ENCODE measurements at regions not wholly inside any gene's neighbourhood (a gene's known extent, or its start where the extent isn't known, plus 50 kb on each side); places are given as distances from the start of the nearest gene placed in this dataset.

- DNase-seq, result no peak
These were observed 148.2 kb upstream of the FSTL4 start for GRCh38 chr5:133760532-133760931.

GRCh38 chr5:133758641-133759040, 146.3 kb upstream of the FSTL4 start:
- DNase-seq, result no peak

- DNase-seq, result no peak
These were observed 145.1 kb upstream of the FSTL4 start for GRCh38 chr5:133757396-133757945.

- no peak for DNase-seq
These were observed 144.4 kb upstream of the FSTL4 start for GRCh38 chr5:133756756-133757155.

GRCh38 chr5:133756036-133756435, 143.7 kb upstream of the FSTL4 start:
- DNase-seq, result no peak

GRCh38 chr5:133754575-133755169, 142.3 kb upstream of the FSTL4 start:
- DNase-seq, result no peak

GRCh38 chr5:133753856-133754255, 141.5 kb upstream of the FSTL4 start:
- no peak for DNase-seq

GRCh38 chr5:133751846-133752245, 139.5 kb upstream of the FSTL4 start:
- no peak for DNase-seq

GRCh38 chr5:133751421-133751820, 139.1 kb upstream of the FSTL4 start:
- no peak for DNase-seq

- DNase-seq, result no peak
These were observed 138.5 kb upstream of the FSTL4 start for GRCh38 chr5:133750856-133751255.

- DNase-seq, result no peak
These were observed 138.0 kb upstream of the FSTL4 start for GRCh38 chr5:133750356-133750755.

GRCh38 chr5:133749331-133749985, 137.1 kb upstream of the FSTL4 start:
- no peak for DNase-seq

GRCh38 chr5:133746834-133747233, 134.5 kb upstream of the FSTL4 start:
- no peak for DNase-seq

GRCh38 chr5:133744960-133745308, 132.6 kb upstream of the FSTL4 start:
- no peak for DNase-seq

GRCh38 chr5:133744051-133744959, 132.0 kb upstream of the FSTL4 start:
- DNase-seq, result no peak

GRCh38 chr5:133742431-133742988, 130.2 kb upstream of the FSTL4 start:
- no peak for DNase-seq

GRCh38 chr5:133741818-133742355, 129.5 kb upstream of the FSTL4 start:
- no peak for DNase-seq

GRCh38 chr5:133741396-133741795, 129.1 kb upstream of the FSTL4 start:
- no peak for DNase-seq

- DNase-seq, result no peak
These were observed 126.9 kb upstream of the FSTL4 start for GRCh38 chr5:133739181-133739780.

- no peak for DNase-seq
These were observed 125.9 kb upstream of the FSTL4 start for GRCh38 chr5:133738271-133738670.

- no peak for DNase-seq
These were observed 124.2 kb upstream of the FSTL4 start for GRCh38 chr5:133736512-133736911.

- no peak for DNase-seq
These were observed 123.0 kb upstream of the FSTL4 start for GRCh38 chr5:133735346-133735745.

GRCh38 chr5:133734916-133735315, 122.6 kb upstream of the FSTL4 start:
- DNase-seq, result no peak
